B cell (primary cell): ENCODE measurements at regions not wholly inside any gene's neighbourhood (a gene's known extent, or its start where the extent isn't known, plus 50 kb on each side); places are given as distances from the start of the nearest gene placed in this dataset.

Experiments
- CTCF ChIP-seq: fragments of 200-600 bp; IDR thresholded peaks from one replicate; pipeline ENCODE4 v1.8.0; 2022; ENCODE audit warnings: antibody characterized with exemption, mild to moderate bottlenecking
- EZH2 ChIP-seq: IDR thresholded peaks from 2 replicates; pipeline ENCODE4 v1.6.1; 2012; ENCODE audit warnings: borderline replicate concordance, low read depth, mild to moderate bottlenecking, moderate library complexity, low read length; ENCODE audit not compliant: insufficient read depth, poor library complexity, severe bottlenecking

- TF ChIP-seq CTCF (no peak), EZH2 (no peak)
Measured at GRCh38 chr4:71186257-71186565, 152.6 kb upstream of the SLC4A4 start.
